Skin epidermis (tissue), 12 donors: ENCODE measurements at regions not wholly inside any gene's neighbourhood (a gene's known extent, or its start where the extent isn't known, plus 50 kb on each side); places are given as distances from the start of the nearest gene placed in this dataset.

Source experiments
- H3K27ac ChIP-seq, 21 experiments: fragments of 200-600 bp; sonication (generic) in 11 of 21; one replicate each; pipeline ENCODE4 v1.5.0; 2020; ENCODE audit warnings: mild to moderate bottlenecking in 3 of 21, inconsistent platforms in 2 of 21, moderate library complexity in 2 of 21
- H3K4me3 ChIP-seq, 7 experiments: fragments of 200-600 bp; sonication (generic) in 2 of 7; one replicate each; pipeline ENCODE4 v1.5.0; 2020; ENCODE audit warnings: inconsistent platforms in 2 of 7, mild to moderate bottlenecking in 2 of 7, moderate library complexity in 1 of 7

- Histone ChIP-seq H3K27ac (no peak overlapping the region), H3K4me3 (no peak overlapping the region)
Measured at GRCh38 chr20:48159145-48160008, 374.1 kb upstream of the SULF2 start.

- no peak overlapping the region for H3K4me3 ChIP-seq
- no peak overlapping the region for H3K27ac ChIP-seq
Measured at GRCh38 chr20:48158014-48158413, 372.7 kb upstream of the SULF2 start.

GRCh38 chr20:48156951-48157700, 371.8 kb upstream of the SULF2 start:
- no peak overlapping the region for H3K27ac ChIP-seq
- no peak overlapping the region for H3K4me3 ChIP-seq

- Histone ChIP-seq H3K4me3 (no peak overlapping the region), H3K27ac (no peak overlapping the region)
Measured at GRCh38 chr20:48156521-48156920, 371.2 kb upstream of the SULF2 start.

GRCh38 chr20:48155268-48155667, 370.0 kb upstream of the SULF2 start:
- Histone ChIP-seq H3K4me3 (no peak overlapping the region), H3K27ac (no peak overlapping the region)

- Histone ChIP-seq H3K4me3 (no peak overlapping the region), H3K27ac (no peak overlapping the region)
Measured at GRCh38 chr20:48154040-48154765, 368.9 kb upstream of the SULF2 start.

GRCh38 chr20:48153523-48153922, 368.2 kb upstream of the SULF2 start:
- no peak overlapping the region for H3K4me3 ChIP-seq
- no peak overlapping the region for H3K27ac ChIP-seq

- Histone ChIP-seq H3K27ac (no peak overlapping the region), H3K4me3 (no peak overlapping the region)
Measured at GRCh38 chr20:48153103-48153502, 367.8 kb upstream of the SULF2 start.

- Histone ChIP-seq H3K27ac (no peak overlapping the region), H3K4me3 (no peak overlapping the region)
Measured at GRCh38 chr20:48150568-48150967, 365.3 kb upstream of the SULF2 start.

- Histone ChIP-seq H3K27ac (no peak overlapping the region), H3K4me3 (no peak overlapping the region)
Measured at GRCh38 chr20:48149902-48150301, 364.6 kb upstream of the SULF2 start.

GRCh38 chr20:48148916-48149672, 363.8 kb upstream of the SULF2 start:
- Histone ChIP-seq H3K27ac (no peak overlapping the region), H3K4me3 (no peak overlapping the region)

- H3K27ac ChIP-seq: no peak overlapping the region
- H3K4me3 ChIP-seq: no peak overlapping the region
Measured at GRCh38 chr20:48148020-48148419, 362.7 kb upstream of the SULF2 start.

GRCh38 chr20:48147311-48147710, 362.0 kb upstream of the SULF2 start:
- no peak overlapping the region for H3K27ac ChIP-seq
- no peak overlapping the region for H3K4me3 ChIP-seq

GRCh38 chr20:48146877-48147276, 361.6 kb upstream of the SULF2 start:
- H3K27ac ChIP-seq: no peak overlapping the region
- H3K4me3 ChIP-seq: no peak overlapping the region

GRCh38 chr20:48146308-48146707, 361.0 kb upstream of the SULF2 start:
- no peak overlapping the region for H3K27ac ChIP-seq
- H3K4me3 ChIP-seq: no peak overlapping the region

GRCh38 chr20:48143435-48144081, 358.3 kb upstream of the SULF2 start:
- no peak overlapping the region for H3K4me3 ChIP-seq
- no peak overlapping the region for H3K27ac ChIP-seq

GRCh38 chr20:48142516-48142773, 357.2 kb upstream of the SULF2 start:
- H3K4me3 ChIP-seq: no peak overlapping the region
- H3K27ac ChIP-seq: no peak overlapping the region

GRCh38 chr20:48141660-48142515, 356.6 kb upstream of the SULF2 start:
- Histone ChIP-seq H3K4me3 (no peak overlapping the region), H3K27ac (no peak overlapping the region)
